LNCaP clone FGC (cell line): ENCODE measurements at regions not wholly inside any gene's neighbourhood (a gene's known extent, or its start where the extent isn't known, plus 50 kb on each side); places are given as distances from the start of the nearest gene placed in this dataset.

Experiments
- DNase-seq: peaks from one replicate; pipeline ENCODE4 v3.0.0-alpha.2; 2011; ENCODE audit warnings: low read depth
- H3K4me3 ChIP-seq: 2 replicates; pipeline ENCODE4 v1.5.1; 2011; ENCODE audit warnings: mild to moderate bottlenecking, low read depth, low read length, control low read depth
- CTCF ChIP-seq: IDR thresholded peaks from 2 replicates; pipeline ENCODE4 v1.5.1; 2012; ENCODE audit warnings: mild to moderate bottlenecking; ENCODE audit not compliant: control insufficient read depth, insufficient read depth; ENCODE audit errors: extremely low read depth

GRCh38 chr7:81333536-81333935 is 414.7 kb upstream of the SEMA3C start:
- no peak for DNase-seq
- no peak for TF ChIP-seq CTCF
- no peak overlapping the region for H3K4me3 ChIP-seq

GRCh38 chr7:81333004-81333403 is 414.2 kb upstream of the SEMA3C start:
- DNase-seq: no peak
- TF ChIP-seq CTCF: no peak
- H3K4me3 ChIP-seq: no peak overlapping the region

- TF ChIP-seq CTCF: no peak
- H3K4me3 ChIP-seq: no peak overlapping the region
- no peak for DNase-seq
These were observed 412.5 kb upstream of the SEMA3C start for GRCh38 chr7:81331061-81332018.

- DNase-seq: no peak
- no peak for TF ChIP-seq CTCF
- no peak overlapping the region for H3K4me3 ChIP-seq
These were observed 411.3 kb upstream of the SEMA3C start for GRCh38 chr7:81330108-81330507.

- no peak overlapping the region for H3K4me3 ChIP-seq
- DNase-seq: no peak
- no peak for TF ChIP-seq CTCF
These were observed 408.8 kb upstream of the SEMA3C start for GRCh38 chr7:81327468-81328266.

- H3K4me3 ChIP-seq: no peak overlapping the region
- no peak for DNase-seq
- TF ChIP-seq CTCF: no peak
These were observed 403.1 kb upstream of the SEMA3C start for GRCh38 chr7:81321949-81322348.
